IPS DF 4.7 (cell line): ENCODE measurements at regions not wholly inside any gene's neighbourhood (a gene's known extent, or its start where the extent isn't known, plus 50 kb on each side); places are given as distances from the start of the nearest gene placed in this dataset.
"Not testable (repeated sequence)": the region's sequence is repeated elsewhere in the genome, so short reads cannot be mapped to it uniquely, and the experiment has no call there.

Experiments used
- DNase-seq: peaks from one replicate; pipeline ENCODE4 v3.0.0-alpha.2; 2013; ENCODE audit warnings: low spot score; ENCODE audit errors: extremely low read depth

- DNase-seq, result no peak
These were observed 1037.1 kb downstream of the GATA3 start for GRCh38 chr10:9091530-9092093.

- DNase-seq, result no peak
These were observed 1041.8 kb downstream of the GATA3 start for GRCh38 chr10:9096288-9096687.

GRCh38 chr10:9097206-9097990, 1042.9 kb downstream of the GATA3 start:
- no peak for DNase-seq

GRCh38 chr10:9097991-9098306, 1043.5 kb downstream of the GATA3 start:
- DNase-seq, result no peak

- no peak for DNase-seq
These were observed 1047.5 kb downstream of the GATA3 start for GRCh38 chr10:9102026-9102425.

- DNase-seq, result no peak
These were observed 1048.8 kb downstream of the GATA3 start for GRCh38 chr10:9103301-9103700.

- DNase-seq, result no peak
These were observed 1057.5 kb downstream of the GATA3 start for GRCh38 chr10:9111976-9112375.

GRCh38 chr10:9126728-9127127, 1072.2 kb downstream of the GATA3 start:
- no peak for DNase-seq

GRCh38 chr10:9137368-9137767, 1082.9 kb downstream of the GATA3 start:
- no peak for DNase-seq

GRCh38 chr10:9138829-9139228, 1084.3 kb downstream of the GATA3 start:
- not testable (repeated sequence) for DNase-seq

GRCh38 chr10:9140373-9140772, 1085.9 kb downstream of the GATA3 start:
- DNase-seq, result no peak

- no peak for DNase-seq
These were observed 1093.0 kb downstream of the GATA3 start for GRCh38 chr10:9147475-9147874.

GRCh38 chr10:9149134-9149533, 1094.6 kb downstream of the GATA3 start:
- no peak for DNase-seq

GRCh38 chr10:9153057-9153456, 1098.6 kb downstream of the GATA3 start:
- DNase-seq, result not testable (repeated sequence)

- no peak for DNase-seq
These were observed 1103.2 kb downstream of the GATA3 start for GRCh38 chr10:9157656-9158055.

GRCh38 chr10:9158675-9159074, 1104.2 kb downstream of the GATA3 start:
- DNase-seq, result no peak

GRCh38 chr10:9160275-9160674, 1105.8 kb downstream of the GATA3 start:
- DNase-seq, result no peak

GRCh38 chr10:9163699-9164098, 1109.2 kb downstream of the GATA3 start:
- DNase-seq, result no peak

GRCh38 chr10:9166770-9167169, 1112.3 kb downstream of the GATA3 start:
- DNase-seq, result no peak

- DNase-seq, result no peak
These were observed 1117.8 kb downstream of the GATA3 start for GRCh38 chr10:9172276-9172675.

- DNase-seq, result no peak
These were observed 1120.7 kb downstream of the GATA3 start for GRCh38 chr10:9175200-9175599.

- DNase-seq, result not testable (repeated sequence)
These were observed 1128.9 kb downstream of the GATA3 start for GRCh38 chr10:9183197-9183880.
